HUES64 (cell line): ENCODE measurements at regions not wholly inside any gene's neighbourhood (a gene's known extent, or its start where the extent isn't known, plus 50 kb on each side); places are given as distances from the start of the nearest gene placed in this dataset.

Source experiments
- H3K27ac ChIP-seq: 2 replicates; pipeline ENCODE4 v1.7.0; 2013; ENCODE audit warnings: low read depth, low read length, inconsistent platforms
- H3K27me3 ChIP-seq: 2 replicates; pipeline ENCODE4 v1.6.1; 2013; ENCODE audit warnings: mild to moderate bottlenecking, low read length; ENCODE audit not compliant: insufficient read depth
- H3K36me3 ChIP-seq: 2 replicates; pipeline ENCODE4 v1.6.1; 2013; ENCODE audit warnings: mild to moderate bottlenecking, low read length; ENCODE audit not compliant: insufficient read depth
- H3K4me1 ChIP-seq: 2 replicates; pipeline ENCODE4 v1.6.1; 2013; ENCODE audit warnings: mild to moderate bottlenecking, low read length, moderate library complexity; ENCODE audit not compliant: insufficient read depth
- H3K4me3 ChIP-seq: 2 replicates; pipeline ENCODE4 v1.5.1; 2013; ENCODE audit warnings: mild to moderate bottlenecking, low read length, moderate library complexity
- H3K9ac ChIP-seq: 2 replicates; pipeline ENCODE4 v1.6.1; 2013; ENCODE audit warnings: mild to moderate bottlenecking, low read depth, low read length
- H3K9me3 ChIP-seq: 2 replicates; pipeline ENCODE4 v1.6.1; 2013; ENCODE audit warnings: low read depth, low read length; ENCODE audit not compliant: insufficient read depth
- WGBS: fragments of 150-250, 120-280 bp; methylation state at CpG from one replicate; pipeline ENCODE4 v1.1.7; 2013; ENCODE audit warnings: missing lambda C conversion rate; 5-methylcytosine and 5-hydroxymethylcytosine counted together

DNA sequence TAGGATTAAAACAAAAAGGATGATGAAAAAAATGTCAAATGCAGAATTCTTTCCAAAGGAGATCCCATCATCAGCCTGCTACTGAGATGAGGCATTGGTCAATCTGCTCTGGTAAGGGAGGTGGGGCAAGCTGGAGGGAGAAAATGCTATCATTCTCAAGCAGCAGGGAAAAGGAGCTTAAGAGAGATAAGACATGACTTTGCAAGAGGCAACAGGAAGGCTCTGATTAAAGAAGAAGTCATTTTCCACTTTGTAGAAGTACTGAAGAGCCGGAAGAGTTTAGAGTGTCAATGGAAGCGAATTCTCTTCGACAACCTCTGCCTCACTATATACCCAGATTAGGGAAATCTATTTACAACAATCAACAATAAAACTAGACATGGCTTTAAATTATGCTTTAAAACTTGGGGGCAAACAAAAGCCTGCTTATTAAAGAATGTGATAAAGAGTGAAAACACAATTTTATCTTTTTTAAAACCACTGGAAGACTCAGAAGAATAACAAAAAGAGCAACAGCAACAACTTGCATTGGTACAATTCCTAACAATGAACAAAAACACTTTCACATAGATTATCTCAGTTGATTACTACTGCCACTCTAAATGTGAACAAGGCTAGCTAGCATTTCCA, 81.8 kb upstream of the NANOGP8 start:
- H3K36me3 ChIP-seq, result no peaks in the 10 kb centered on the region
- H3K27me3 ChIP-seq, result no peaks in the 10 kb centered on the region
- H3K9ac ChIP-seq, result no peak overlapping the region
- no peak overlapping the region for H3K27ac ChIP-seq
- peaks cover 18% of the 10 kb centered on the region; the same call in 1 of the 2 replicates for H3K4me1 ChIP-seq
- 94% methylated on average over 3 of the region's 3 CpGs for WGBS
- H3K4me3 ChIP-seq, result no peak overlapping the region
- H3K9me3 ChIP-seq, result no peaks in the 10 kb centered on the region

DNA sequence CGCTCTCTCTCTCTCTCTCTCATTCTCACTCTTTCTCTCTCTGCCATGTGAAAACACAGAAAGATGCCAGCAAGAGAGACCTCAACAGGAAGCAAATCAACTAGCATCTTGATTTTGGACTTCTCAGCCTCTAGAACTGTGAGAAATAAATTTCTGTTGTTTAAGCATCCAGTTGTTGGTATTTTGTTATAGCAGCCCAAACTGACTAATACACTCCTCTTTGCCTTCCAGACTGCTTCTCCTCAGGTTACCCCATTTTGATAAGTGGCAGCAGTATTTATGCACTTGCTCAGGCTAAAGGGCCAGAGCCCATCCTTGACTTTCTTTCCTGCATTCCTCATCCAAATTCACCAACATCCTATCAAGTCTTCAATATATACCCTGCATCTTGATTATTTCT, 76.6 kb upstream of the NANOGP8 start:
- Histone ChIP-seq H3K27ac (no peak overlapping the region), H3K4me3 (no peak overlapping the region), H3K9ac (no peak overlapping the region), H3K27me3 (no peaks in the 10 kb centered on the region), H3K9me3 (no peaks in the 10 kb centered on the region), H3K4me1 (peaks cover 6% of the 10 kb centered on the region; the same call in 1 of the 2 replicates), H3K36me3 (no peaks in the 10 kb centered on the region)
- 100% methylated on average over 1 of the region's 1 CpG for WGBS

DNA sequence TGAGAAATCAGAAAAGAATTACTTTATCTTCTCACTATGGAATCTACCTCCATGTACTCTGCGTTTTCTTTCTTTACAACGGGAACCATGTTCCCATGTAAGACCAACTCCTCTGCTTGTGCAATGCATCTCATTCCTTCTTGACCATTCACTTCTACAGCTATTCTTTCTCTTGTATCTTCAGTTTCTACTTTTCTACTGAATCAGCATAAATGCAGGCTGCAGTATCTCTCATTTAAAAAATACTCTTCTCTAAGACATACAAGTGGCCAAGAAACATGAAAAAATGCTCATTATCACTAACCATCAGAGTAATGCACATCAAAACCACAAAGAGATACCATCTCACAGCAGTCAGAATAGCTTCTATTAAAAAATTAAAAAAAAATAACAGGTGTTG, 74.1 kb upstream of the NANOGP8 start:
- no peak overlapping the region for H3K4me3 ChIP-seq
- no peaks in the 10 kb centered on the region for H3K36me3 ChIP-seq
- no peak overlapping the region for H3K9ac ChIP-seq
- WGBS, result 94% methylated on average over 2 of the region's 2 CpGs
- no peak overlapping the region for H3K27ac ChIP-seq
- H3K9me3 ChIP-seq, result no peaks in the 10 kb centered on the region
- no peaks in the 10 kb centered on the region for H3K4me1 ChIP-seq
- H3K27me3 ChIP-seq, result no peaks in the 10 kb centered on the region

DNA sequence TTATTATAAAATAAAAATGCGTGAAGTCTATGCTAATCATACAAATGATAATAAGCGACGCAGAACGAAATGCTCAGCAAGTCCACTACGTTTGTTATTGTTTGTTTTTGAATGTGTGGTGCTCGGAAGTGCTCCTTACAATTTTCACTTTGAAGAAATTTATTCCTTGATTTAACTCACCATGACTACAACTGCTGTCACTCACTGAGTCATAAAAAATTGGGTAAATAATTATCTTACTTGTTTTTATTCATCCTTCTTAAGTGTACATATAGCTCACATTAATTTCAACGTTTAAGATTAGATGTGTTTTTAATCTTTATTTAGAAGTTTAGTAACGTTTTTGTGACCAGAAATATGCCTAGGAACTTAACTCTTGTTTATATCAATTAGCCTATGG, 66.7 kb upstream of the NANOGP8 start:
- 97% methylated on average over 6 of the region's 8 CpGs for WGBS
- Histone ChIP-seq H3K4me1 (no peaks in the 10 kb centered on the region), H3K27ac (no peak overlapping the region), H3K9me3 (no peaks in the 10 kb centered on the region), H3K9ac (no peak overlapping the region), H3K4me3 (no peak overlapping the region), H3K27me3 (no peaks in the 10 kb centered on the region), H3K36me3 (no peaks in the 10 kb centered on the region)

DNA sequence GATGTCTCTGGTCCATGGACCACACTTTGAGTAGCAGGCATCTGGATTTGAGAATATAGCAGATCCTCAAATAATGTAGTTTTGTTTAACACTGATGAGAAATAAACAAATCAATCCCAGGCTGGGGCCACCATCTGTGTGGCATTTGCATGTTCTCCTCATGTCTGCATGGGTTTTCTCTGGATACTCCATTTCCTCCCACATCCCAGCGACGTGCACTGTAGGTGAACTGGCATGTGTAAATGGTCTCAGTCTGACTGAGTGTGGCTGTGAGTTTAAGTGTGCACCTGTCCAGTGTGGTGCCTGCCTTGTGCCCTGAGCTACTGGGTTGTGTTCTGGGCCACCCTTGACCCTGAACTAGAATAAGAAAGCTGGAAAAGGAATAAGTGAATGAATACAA, 66.3 kb upstream of the NANOGP8 start:
- no peak overlapping the region for H3K4me3 ChIP-seq
- H3K27me3 ChIP-seq, result no peaks in the 10 kb centered on the region
- no peaks in the 10 kb centered on the region for H3K4me1 ChIP-seq
- no peaks in the 10 kb centered on the region for H3K9me3 ChIP-seq
- H3K27ac ChIP-seq, result no peak overlapping the region
- H3K9ac ChIP-seq, result no peak overlapping the region
- WGBS, result 83% methylated on average over 2 of the region's 2 CpGs
- H3K36me3 ChIP-seq, result no peaks in the 10 kb centered on the region

DNA sequence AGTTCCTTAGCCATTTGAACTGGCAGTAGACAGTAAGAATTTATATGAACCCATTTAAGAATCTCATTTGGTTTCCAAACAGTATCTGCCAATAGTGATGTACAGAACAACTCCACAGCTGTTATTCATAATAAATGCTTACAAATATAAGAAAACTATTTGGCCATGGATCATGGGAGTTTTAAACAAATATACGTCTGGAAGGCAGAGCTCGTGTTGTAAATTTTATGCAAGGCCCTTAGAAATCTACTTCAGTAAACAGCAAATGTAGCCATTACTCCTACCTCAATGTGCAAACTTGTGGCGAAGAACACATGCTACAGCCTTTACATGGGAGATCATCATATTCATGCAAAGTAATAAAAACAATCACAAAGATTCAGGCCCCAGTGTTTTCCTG, 65.3 kb upstream of the NANOGP8 start:
- Histone ChIP-seq H3K36me3 (no peaks in the 10 kb centered on the region), H3K27ac (no peak overlapping the region), H3K27me3 (no peaks in the 10 kb centered on the region), H3K4me1 (no peaks in the 10 kb centered on the region), H3K4me3 (no peak overlapping the region), H3K9me3 (no peaks in the 10 kb centered on the region), H3K9ac (no peak overlapping the region)
- 95% methylated on average over 3 of the region's 3 CpGs for WGBS

DNA sequence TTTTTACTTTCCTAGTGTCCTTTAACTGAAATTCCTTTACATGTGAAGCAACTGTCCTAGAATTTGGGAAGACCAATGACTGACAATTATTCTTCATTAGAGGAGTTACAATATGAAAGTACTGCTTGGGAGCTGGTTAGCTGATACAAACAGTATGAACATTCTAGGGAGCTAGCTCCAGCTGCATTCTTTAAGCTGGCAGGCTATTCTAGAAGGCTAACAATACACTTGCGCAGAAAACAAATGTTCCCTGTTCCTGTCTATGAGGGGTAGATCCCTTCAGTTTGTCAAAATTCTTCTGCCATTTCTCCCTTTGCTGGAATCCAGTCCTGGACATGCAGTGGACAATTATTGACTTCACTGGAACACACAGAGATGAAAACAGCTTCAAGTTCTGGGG, 60.2 kb upstream of the NANOGP8 start:
- 96% methylated on average over 1 of the region's 1 CpG for WGBS
- Histone ChIP-seq H3K27me3 (no peaks in the 10 kb centered on the region), H3K36me3 (no peaks in the 10 kb centered on the region), H3K9me3 (no peaks in the 10 kb centered on the region), H3K4me3 (no peak overlapping the region), H3K9ac (no peak overlapping the region), H3K27ac (no peak overlapping the region), H3K4me1 (no peaks in the 10 kb centered on the region)

DNA sequence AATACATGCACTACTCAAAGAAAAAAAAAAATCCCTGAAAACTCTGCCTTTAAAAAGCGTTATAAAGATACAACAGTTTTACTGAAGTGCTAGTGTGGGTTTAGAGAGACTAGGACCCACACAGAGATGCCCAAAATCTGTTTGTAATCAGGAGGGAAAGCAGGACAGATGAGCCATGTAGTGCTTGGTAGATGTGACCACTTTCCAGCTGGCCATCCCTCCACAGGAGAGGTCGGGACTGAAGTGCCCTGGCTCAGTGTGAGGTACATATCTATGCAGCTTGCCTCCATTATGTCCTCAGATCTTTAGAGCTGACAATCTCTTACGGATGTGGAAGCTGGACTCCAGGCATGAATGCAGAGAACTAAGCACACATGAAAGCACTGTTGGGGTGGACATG, 57.5 kb upstream of the NANOGP8 start:
- no peaks in the 10 kb centered on the region for H3K4me1 ChIP-seq
- H3K4me3 ChIP-seq, result no peak overlapping the region
- no peak overlapping the region for H3K9ac ChIP-seq
- H3K9me3 ChIP-seq, result no peaks in the 10 kb centered on the region
- H3K36me3 ChIP-seq, result no peaks in the 10 kb centered on the region
- WGBS, result 89% methylated on average over 3 of the region's 3 CpGs
- H3K27me3 ChIP-seq, result no peaks in the 10 kb centered on the region
- H3K27ac ChIP-seq, result no peak overlapping the region

DNA sequence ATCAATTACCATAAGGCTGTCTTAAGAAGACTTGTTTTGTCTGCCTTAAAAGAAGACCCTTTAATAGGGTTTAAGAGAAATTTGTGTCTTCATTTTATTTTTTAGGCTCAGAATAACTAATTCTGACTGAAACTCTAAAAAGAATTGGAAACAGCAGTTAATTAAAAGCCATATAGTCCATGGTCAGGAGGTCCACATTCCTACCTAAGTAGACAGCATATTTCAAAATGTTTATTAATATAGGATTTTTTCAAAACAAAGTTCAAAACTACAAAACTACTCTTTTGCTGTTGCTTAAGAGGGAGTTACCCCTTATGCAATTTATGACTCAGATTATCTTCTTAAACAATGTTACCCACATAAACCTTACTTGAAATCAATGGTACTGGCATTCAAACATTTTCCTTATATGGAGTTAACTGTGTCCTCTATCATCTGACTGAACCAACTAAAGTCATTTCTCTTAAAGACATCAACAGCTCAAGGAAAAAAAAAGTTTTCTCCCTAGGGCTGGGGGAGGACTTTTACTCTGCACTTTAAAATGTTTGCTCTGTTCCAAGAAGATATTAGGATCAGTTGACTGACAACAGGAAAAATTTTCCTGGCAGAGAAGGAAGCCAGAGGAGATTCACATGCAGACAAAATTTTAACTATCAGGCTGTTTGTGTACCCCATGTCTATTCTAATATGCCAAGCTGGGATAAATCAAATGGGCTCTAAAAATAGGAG, 56.8 kb upstream of the NANOGP8 start:
- Histone ChIP-seq H3K36me3 (no peaks in the 10 kb centered on the region), H3K27me3 (no peaks in the 10 kb centered on the region), H3K9me3 (no peaks in the 10 kb centered on the region), H3K4me3 (no peak overlapping the region), H3K27ac (no peak overlapping the region), H3K9ac (no peak overlapping the region), H3K4me1 (no peaks in the 10 kb centered on the region)

DNA sequence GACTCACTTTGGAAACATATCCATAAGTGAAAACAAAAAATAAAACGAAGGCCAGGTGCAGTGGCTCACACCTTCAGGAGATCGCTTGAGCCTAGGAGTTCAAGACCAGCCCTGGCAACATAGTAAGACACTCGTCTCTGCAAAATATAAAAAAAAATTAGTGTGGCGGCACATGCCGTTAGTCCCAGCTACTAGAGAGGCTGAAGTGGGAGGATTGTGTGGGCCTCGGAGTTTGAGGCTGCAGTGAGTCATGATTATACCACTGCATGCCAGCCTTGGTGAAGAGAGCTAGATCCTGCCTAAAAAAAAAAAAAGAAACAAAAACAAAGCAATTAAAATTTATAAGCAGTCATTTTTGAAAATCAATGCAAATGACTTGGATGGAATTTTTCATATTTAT, 54.7 kb upstream of the NANOGP8 start:
- Histone ChIP-seq H3K36me3 (no peaks in the 10 kb centered on the region), H3K27ac (no peak overlapping the region), H3K9me3 (no peaks in the 10 kb centered on the region), H3K4me1 (no peaks in the 10 kb centered on the region), H3K9ac (no peak overlapping the region), H3K27me3 (no peaks in the 10 kb centered on the region), H3K4me3 (no peak overlapping the region)
- WGBS, result 88% methylated on average over 6 of the region's 6 CpGs

DNA sequence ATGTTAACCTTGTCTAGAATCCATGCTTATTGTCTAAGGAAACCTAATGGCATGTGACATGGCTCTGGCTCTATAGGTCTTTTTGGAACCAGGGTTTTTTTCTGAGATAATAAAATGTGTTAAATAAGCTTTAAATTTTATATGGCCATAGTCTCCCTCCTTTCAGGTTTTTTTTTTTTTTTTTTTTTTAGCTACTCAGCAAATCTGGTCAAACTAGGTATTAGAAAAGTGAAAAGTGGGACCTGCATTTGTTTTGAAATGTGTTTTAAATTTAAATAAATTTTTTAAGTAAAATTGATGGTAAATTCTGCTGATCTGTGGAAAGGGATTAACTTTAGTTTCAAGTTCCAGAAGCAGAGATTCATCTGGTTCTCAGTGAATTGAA, 52.1 kb upstream of the NANOGP8 start:
- no peaks in the 10 kb centered on the region for H3K9me3 ChIP-seq
- no peak overlapping the region for H3K4me3 ChIP-seq
- H3K36me3 ChIP-seq, result no peaks in the 10 kb centered on the region
- H3K27ac ChIP-seq, result no peak overlapping the region
- no peaks in the 10 kb centered on the region for H3K27me3 ChIP-seq
- H3K9ac ChIP-seq, result no peak overlapping the region
- no peaks in the 10 kb centered on the region for H3K4me1 ChIP-seq
